GM23248 (cell line): ENCODE measurements at regions not wholly inside any gene's neighbourhood (a gene's known extent, or its start where the extent isn't known, plus 50 kb on each side); places are given as distances from the start of the nearest gene placed in this dataset.

Experiments used
- EZH2 ChIP-seq: fragments of 200-600 bp; sonication (generic); IDR thresholded peaks from 2 replicates; pipeline ENCODE4 v1.6.1; 2018; ENCODE audit warnings: antibody characterized with exemption, mild to moderate bottlenecking; ENCODE audit not compliant: insufficient read depth, poor library complexity, severe bottlenecking
- EZH2phosphoT487 ChIP-seq: fragments of 200-600 bp; sonication (generic); IDR thresholded peaks from 2 replicates; pipeline ENCODE4 v1.6.1; 2018; ENCODE audit warnings: antibody characterized with exemption, moderate library complexity, mild to moderate bottlenecking, low read depth; ENCODE audit not compliant: insufficient read depth

DNA sequence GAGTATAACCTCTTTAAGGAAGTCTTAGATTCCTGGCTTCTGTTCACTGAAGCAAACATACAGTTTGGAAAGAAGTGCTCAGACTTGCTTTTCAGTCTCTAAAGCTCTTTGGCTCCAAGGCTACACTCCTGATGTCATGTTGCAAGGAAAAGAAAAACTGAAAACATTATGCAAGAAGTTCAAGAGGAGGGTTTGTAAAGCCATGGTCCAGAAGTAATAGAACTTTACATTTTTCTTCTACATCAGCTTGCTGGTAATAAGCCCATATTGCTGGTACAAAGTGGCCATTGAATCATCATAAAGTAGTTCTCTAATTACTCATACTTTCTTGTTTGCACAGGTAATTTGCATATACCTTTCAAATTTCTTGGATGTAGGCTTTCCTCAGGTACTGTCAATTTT lies 83.6 kb downstream of the BBS10 start:
- no peak for TF ChIP-seq EZH2
- TF ChIP-seq EZH2phosphoT487, result no peak
